ENCODE measurements at regions not wholly inside any gene's neighbourhood (a gene's known extent, or its start where the extent isn't known, plus 50 kb on each side); places are given as distances from the start of the nearest gene placed in this dataset.

GRCh38 chr1:239178961-239179360 lies 207.4 kb upstream of the CHRM3 start:
- no peak for TF ChIP-seq CTCF (IDR thresholded peaks at IDR 0.05; ENCODE audit: unreplicated experiment)
- DNase-seq (ENCODE audit: low spot score in 2 of 2, unreplicated experiment in 2 of 2) = no peak
- Mint-ChIP-seq H3K27me3 (ENCODE audit: low read depth) (no peaks in the 10 kb centered on the region), H3K36me3 (no peaks in the 10 kb centered on the region), H3K4me3 (no peak overlapping the region), H3K9me3 (peaks cover 2% of the 10 kb centered on the region), H3K4me1 (peaks cover 25% of the 10 kb centered on the region), H3K27ac (no peak overlapping the region)

- Mint-ChIP-seq H3K27ac (no peak overlapping the region), H3K4me3 (no peak overlapping the region), H3K27me3 (ENCODE audit: low read depth) (no peaks in the 10 kb centered on the region), H3K36me3 (no peaks in the 10 kb centered on the region), H3K9me3 (peaks cover 21% of the 10 kb centered on the region), H3K4me1 (peaks cover 17% of the 10 kb centered on the region)
- no peak for DNase-seq (ENCODE audit: low spot score in 2 of 2, unreplicated experiment in 2 of 2)
- TF ChIP-seq CTCF (IDR thresholded peaks at IDR 0.05; ENCODE audit: unreplicated experiment) = no peak
These were observed 211.5 kb upstream of the CHRM3 start for GRCh38 chr1:239174880-239175279.

- H3K36me3 Mint-ChIP-seq = no peaks in the 10 kb centered on the region
- H3K4me3 Mint-ChIP-seq = no peak overlapping the region
- DNase-seq (ENCODE audit: low spot score in 2 of 2, unreplicated experiment in 2 of 2) = no peak
These were observed 215.5 kb upstream of the CHRM3 start for GRCh38 chr1:239170828-239171227.

GRCh38 chr1:239169276-239169675 lies 217.1 kb upstream of the CHRM3 start:
- no peak overlapping the region for H3K27ac Mint-ChIP-seq

More at GRCh38 chr1:239170828-239171227, 215.5 kb upstream of the CHRM3 start:
- Mint-ChIP-seq H3K4me1 (no peaks in the 10 kb centered on the region), H3K27me3 (ENCODE audit: low read depth) (no peaks in the 10 kb centered on the region), H3K27ac (no peak overlapping the region), H3K9me3 (peaks cover 32% of the 10 kb centered on the region)
- no peak for TF ChIP-seq CTCF (IDR thresholded peaks at IDR 0.05; ENCODE audit: unreplicated experiment)

GRCh38 chr1:239164451-239165180 lies 221.8 kb upstream of the CHRM3 start:
- H3K36me3 Mint-ChIP-seq = no peaks in the 10 kb centered on the region
- no peak for TF ChIP-seq CTCF (IDR thresholded peaks at IDR 0.05; ENCODE audit: unreplicated experiment)
- H3K4me1 Mint-ChIP-seq = no peaks in the 10 kb centered on the region
- no peak overlapping the region for H3K4me3 Mint-ChIP-seq
- no peak overlapping the region for H3K27ac Mint-ChIP-seq
- H3K27me3 Mint-ChIP-seq (ENCODE audit: low read depth) = no peaks in the 10 kb centered on the region
- peaks cover 11% of the 10 kb centered on the region for H3K9me3 Mint-ChIP-seq
- no peak for DNase-seq (ENCODE audit: low spot score in 2 of 2, unreplicated experiment in 2 of 2)

More at GRCh38 chr1:239169276-239169675, 217.1 kb upstream of the CHRM3 start:
- Mint-ChIP-seq H3K27me3 (ENCODE audit: low read depth) (no peaks in the 10 kb centered on the region), H3K9me3 (peaks cover 32% of the 10 kb centered on the region), H3K4me3 (no peak overlapping the region), H3K4me1 (no peaks in the 10 kb centered on the region), H3K36me3 (no peaks in the 10 kb centered on the region)
- DNase-seq (ENCODE audit: low spot score in 2 of 2, unreplicated experiment in 2 of 2) = no peak
- no peak for TF ChIP-seq CTCF (IDR thresholded peaks at IDR 0.05; ENCODE audit: unreplicated experiment)

All from mesothelial cell of epicardium (in vitro differentiated cells).